HG03196 (cell line): ENCODE measurements at regions not wholly inside any gene's neighbourhood (a gene's known extent, or its start where the extent isn't known, plus 50 kb on each side); places are given as distances from the start of the nearest gene placed in this dataset.
"Not testable (repeated sequence)": the region's sequence is repeated elsewhere in the genome, so short reads cannot be mapped to it uniquely, and the experiment has no call there.

Experiments
- ATAC-seq: cut with Tn5 transposase; IDR thresholded peaks from one replicate; pipeline ENCODE4 v1.9.1; 2021; ENCODE audit not compliant: unreplicated experiment

- ATAC-seq, result no peak
These were observed 116.7 kb upstream of the PLCL2 start for GRCh38 chr3:16768014-16768413.

DNA sequence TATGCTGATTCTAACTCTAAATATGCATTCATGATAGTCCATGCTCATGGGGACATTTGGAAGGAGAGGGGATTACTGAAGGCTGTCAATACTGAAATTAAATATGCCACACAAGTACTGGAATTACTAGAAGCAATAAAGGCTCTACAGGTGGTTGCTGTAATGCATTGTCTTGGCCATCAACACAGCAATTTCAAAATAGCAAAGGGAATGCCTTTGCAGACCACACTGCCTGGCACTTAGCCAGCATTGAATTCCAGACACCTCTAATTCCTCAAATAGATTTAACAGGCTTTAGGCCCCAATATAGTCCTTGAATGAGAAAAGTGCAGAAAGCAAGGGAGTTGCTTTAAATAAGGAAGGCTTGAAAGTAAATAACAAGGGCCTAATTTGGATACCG lies 115.8 kb upstream of the PLCL2 start:
- no peak for ATAC-seq

DNA sequence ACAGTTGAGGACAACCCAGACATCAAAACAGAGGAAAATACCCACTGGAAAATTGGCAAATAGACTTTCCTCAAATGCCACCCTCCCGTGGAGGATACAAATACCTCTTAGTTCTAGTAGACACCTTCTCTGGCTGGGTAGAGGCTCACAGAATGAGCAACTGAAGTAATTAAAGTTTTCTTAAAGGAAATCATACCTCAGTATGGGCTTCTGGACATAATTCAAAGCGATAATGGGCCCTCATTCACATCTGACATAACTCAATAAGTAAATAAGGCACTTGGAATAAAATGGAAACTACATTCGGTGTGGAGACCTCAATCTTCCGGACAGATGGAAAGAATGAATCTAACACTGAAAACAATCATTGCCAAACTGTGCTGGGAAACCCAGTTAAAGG lies 115.2 kb upstream of the PLCL2 start:
- ATAC-seq, result no peak

DNA sequence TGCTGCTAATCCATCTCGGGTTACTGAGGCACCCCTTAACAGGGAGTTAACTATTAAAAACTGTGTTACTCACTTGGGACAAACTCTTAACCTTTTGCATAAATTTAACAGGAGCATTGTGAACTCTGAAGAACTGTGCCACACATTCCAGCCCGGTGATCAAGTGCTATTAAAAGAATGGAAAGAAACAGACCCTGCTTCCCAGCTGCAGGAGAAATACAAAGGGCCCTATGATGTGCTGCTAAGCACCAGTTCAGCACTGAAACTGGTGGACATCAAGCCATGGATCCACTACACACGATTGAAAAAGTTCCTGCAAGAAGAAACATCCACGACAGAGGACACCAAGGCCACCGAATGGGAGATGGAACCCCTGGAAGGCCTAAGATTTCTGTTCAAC lies 114.7 kb upstream of the PLCL2 start:
- no peak for ATAC-seq

- ATAC-seq, result no peak
These were observed 114.0 kb upstream of the PLCL2 start for GRCh38 chr3:16770792-16771191.

- not testable (repeated sequence) for ATAC-seq
These were observed 111.2 kb upstream of the PLCL2 start for GRCh38 chr3:16773594-16773993.

DNA sequence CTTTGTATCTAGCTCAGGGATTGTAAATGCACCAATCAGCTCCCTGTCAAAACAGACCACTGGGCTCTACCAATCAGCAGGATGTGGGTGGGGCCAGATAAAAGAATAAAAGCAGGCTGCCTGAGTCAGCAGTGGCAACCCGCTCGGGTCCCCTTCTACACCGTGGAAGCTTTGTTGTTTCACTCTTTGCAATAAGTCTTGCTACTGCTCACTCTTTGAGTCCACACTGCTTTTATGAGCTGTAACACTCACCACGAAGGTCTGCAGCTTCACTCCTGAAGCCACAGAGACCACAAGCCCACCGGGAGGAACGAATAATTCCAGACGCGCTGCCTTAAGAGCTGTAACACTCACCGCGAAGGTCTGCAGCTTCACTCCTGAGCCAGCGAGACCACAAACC lies 110.2 kb upstream of the PLCL2 start:
- not testable (repeated sequence) for ATAC-seq

DNA sequence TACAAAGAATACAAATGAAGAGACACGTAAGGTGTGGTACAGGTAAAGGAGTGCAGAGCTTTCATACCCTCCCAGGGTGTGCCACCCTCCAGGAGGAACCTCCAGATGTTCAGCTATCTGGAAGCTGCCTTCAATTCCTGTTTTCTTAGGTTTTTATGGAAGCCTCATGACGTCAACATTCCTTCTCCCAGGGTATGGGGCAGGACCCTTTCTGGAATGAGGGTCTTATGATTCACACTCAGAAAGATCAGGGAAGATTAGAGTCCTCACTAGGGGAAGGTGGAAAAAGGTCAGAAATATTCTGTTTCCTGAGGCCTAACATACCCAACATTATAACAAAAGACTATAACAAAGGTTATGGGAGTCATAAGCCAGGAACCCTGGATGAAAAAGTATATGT lies 99.8 kb upstream of the PLCL2 start:
- ATAC-seq, result no peak

DNA sequence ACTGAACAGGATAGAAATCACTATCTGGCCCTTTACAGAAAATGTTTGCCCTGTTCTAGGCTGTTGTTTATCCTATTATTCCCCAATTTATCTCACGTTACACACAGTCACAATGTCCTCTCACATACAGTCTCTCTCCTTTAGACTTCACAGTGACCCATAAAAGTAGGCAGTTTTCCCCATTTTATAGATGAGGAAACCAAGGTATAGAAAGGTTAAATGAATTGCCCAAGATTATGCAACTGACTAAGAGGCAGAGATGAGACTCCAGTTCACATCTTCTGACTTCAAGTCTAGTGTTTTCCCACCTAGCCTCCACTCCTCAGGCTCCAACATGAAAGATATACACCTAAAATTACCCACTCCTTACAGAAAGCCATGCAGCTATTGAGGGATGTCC lies 99.3 kb upstream of the PLCL2 start:
- no peak for ATAC-seq

- ATAC-seq, result no peak
These were observed 96.2 kb upstream of the PLCL2 start for GRCh38 chr3:16788440-16789056.

GRCh38 chr3:16789344-16790120 lies 95.2 kb upstream of the PLCL2 start:
- no peak for ATAC-seq

DNA sequence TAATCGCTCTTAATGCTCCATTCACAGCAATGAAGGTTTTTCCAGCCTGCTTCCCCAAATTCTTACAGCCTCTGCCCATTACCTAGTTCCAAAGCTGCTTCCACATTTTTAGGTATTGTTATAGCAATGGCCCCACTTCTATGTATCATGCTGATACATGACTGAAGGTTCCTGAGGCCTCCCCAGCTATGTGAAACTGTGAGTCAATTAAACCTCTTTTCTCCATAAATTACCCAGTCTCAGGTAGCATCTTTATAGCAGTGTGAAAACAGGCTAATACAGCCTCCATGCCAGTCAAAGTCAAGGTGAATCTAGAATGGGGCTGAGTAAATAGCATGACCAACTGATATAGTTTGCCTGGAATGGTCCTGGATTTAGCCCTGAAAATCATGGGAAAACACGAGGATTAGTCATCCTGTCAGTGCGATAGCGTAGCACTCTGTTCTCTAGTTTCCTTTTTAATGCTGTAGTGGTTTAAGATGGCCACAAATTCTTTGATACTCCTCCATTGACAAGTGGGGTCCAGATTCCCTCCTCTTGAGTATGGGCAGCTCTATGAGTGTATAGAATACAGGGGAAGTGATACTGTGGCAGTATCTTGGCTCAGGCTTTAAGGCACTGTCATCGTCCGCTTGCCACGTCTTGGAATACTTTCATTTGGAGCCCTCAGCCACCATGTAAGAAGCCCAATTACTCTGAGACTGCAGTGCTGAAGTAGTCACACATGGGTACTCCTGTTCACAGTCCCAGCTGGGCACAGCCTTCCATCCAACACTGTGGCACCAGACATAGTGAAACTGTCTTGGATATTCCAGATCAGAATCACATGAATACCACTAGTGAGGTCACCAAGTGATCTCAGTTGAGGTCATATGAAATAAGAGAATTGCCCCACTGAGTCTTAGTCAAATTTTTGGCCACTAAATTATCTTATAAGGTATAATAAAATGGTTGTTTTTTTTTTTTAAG lies 94.0 kb upstream of the PLCL2 start:
- no peak for ATAC-seq

DNA sequence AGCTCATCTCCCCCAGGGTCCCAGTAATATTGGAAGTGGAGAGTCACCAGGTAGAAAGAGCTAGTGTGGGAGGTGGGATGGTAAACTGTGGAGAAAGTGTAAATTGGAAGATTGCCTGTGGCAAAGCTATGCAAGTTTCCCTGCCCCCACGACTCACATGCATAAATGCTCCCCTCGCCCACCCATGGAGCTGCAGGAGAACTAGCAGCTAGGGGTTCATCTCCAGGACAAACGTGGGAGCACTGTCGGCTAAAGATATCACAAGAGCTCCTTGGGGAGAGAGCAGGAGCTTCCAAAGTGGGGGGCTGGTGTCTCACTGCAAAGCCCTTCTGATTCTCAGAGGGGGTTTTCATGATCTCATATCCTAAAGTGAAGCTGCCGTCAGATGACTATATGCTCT lies 91.4 kb upstream of the PLCL2 start:
- ATAC-seq, result no peak

DNA sequence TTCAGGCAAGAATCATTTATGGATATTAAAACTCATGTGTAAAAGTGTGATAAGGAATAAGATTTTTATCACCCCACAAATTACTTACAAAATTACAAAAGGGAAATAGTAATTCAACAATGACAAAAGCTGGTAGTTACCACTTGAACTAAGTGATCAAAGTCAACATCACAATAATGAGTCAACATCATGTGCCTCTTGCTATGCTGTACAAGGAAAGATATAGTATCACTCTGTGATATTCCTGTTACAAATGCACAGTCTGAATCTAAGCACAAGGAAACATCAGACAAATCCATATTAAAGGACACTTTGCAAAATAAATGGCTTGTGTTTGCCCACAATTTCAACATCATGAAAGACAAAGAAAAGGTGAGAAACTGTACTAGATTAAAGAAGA lies 90.5 kb upstream of the PLCL2 start:
- ATAC-seq, result no peak

DNA sequence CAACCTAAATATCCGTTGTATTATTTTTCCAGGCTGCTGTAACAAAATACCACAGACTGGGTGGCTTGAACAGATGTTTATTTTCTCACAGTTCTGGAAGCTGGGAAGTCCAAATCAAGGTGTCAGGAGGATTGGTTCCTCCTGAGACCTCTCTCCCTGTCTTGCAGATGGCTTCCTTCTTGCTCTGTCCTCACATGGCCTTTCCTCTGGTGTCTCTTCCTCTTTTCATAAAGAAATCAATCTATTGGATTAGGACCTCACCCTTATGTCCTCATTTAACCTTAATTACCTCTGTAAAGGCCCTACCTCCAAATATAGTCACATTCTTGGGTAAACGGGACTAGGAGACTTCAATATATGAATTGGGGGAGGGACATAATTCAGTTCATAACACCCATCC lies 89.2 kb upstream of the PLCL2 start:
- ATAC-seq, result no peak

GRCh38 chr3:16797831-16798230 lies 86.9 kb upstream of the PLCL2 start:
- no peak for ATAC-seq

- ATAC-seq, result no peak
These were observed 86.0 kb upstream of the PLCL2 start for GRCh38 chr3:16798738-16799137.

DNA sequence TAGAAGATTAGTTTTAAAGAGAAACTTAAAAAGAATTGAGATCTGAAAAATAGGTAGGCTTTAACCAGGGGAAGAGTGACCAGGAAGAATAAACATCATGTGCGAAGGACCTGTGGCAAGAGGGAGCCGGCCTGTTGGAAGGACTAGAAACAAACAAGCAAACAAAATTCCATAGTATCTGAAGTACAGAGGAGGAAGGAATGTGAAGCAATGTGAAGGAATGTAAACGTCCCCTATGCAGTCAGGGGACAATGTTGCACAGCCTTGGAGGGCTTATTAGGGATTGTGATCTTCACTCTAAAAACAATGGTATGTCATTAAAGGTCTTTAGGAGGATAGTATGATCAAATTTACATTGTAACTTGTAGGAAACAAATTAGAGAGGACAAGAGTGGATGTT lies 84.4 kb upstream of the PLCL2 start:
- no peak for ATAC-seq

DNA sequence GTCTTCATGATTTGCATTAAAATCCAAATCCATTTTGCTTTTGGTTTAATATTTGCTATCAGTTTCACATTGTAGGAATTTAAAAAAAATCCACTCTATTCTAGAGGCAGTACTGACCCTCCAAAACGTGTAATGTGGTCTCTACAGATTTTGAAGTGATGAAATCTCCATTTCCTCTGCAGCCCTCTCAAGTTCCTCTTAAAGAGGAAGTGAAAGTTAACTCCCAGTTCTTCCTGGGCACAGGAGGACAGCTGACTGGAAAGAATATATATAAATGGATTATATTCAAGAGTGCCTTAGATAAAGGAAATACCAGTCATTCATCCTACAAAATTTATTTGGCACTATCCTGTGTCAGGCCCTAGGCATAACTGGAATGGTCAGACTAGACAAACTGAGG lies 83.5 kb upstream of the PLCL2 start:
- ATAC-seq, result no peak

GRCh38 chr3:16801698-16802097 lies 83.1 kb upstream of the PLCL2 start:
- no peak for ATAC-seq

GRCh38 chr3:16802389-16802788 lies 82.4 kb upstream of the PLCL2 start:
- ATAC-seq, result no peak

GRCh38 chr3:16803019-16803418 lies 81.7 kb upstream of the PLCL2 start:
- no peak for ATAC-seq
